Renal cortex interstitium (tissue), 11 donors: ENCODE measurements at regions not wholly inside any gene's neighbourhood (a gene's known extent, or its start where the extent isn't known, plus 50 kb on each side); places are given as distances from the start of the nearest gene placed in this dataset.
"Not testable (repeated sequence)": the region's sequence is repeated elsewhere in the genome, so short reads cannot be mapped to it uniquely, and the experiment has no call there.

Source experiments
- DNase-seq, 11 donors: peaks; one replicate each; pipeline ENCODE4 v3.0.0-alpha.2; 2013; ENCODE audit warnings: low read depth in 9 of 11, low spot score in 4 of 11; ENCODE audit errors: extremely low read depth in 1 of 11

- no peak for DNase-seq
Observed at GRCh38 chr5:2096887-2097505, 214.3 kb upstream of the IRX4 start.

- no peak for DNase-seq
Observed at GRCh38 chr5:2095011-2095410, 212.3 kb upstream of the IRX4 start.

GRCh38 chr5:2094616-2094995, 211.9 kb upstream of the IRX4 start:
- no peak for DNase-seq

- no peak for DNase-seq
Observed at GRCh38 chr5:2093859-2094615, 211.3 kb upstream of the IRX4 start.

GRCh38 chr5:2091921-2092320, 209.2 kb upstream of the IRX4 start:
- DNase-seq: no peak

GRCh38 chr5:2087980-2088379, 205.3 kb upstream of the IRX4 start:
- no peak for DNase-seq

GRCh38 chr5:2075365-2075764, 192.6 kb upstream of the IRX4 start:
- DNase-seq: no peak

- DNase-seq: no peak
Observed at GRCh38 chr5:2071562-2071961, 188.8 kb upstream of the IRX4 start.

- DNase-seq: peak in 1 of 11 donors; percentile 2
Observed at GRCh38 chr5:2070787-2071186, 188.1 kb upstream of the IRX4 start.

- DNase-seq: no peak
Observed at GRCh38 chr5:2068531-2068930, 185.8 kb upstream of the IRX4 start.

GRCh38 chr5:2066373-2066772, 183.6 kb upstream of the IRX4 start:
- DNase-seq: no peak

GRCh38 chr5:2063380-2063779, 180.7 kb upstream of the IRX4 start:
- DNase-seq: not testable (repeated sequence)

- no peak for DNase-seq
Observed at GRCh38 chr5:2052687-2053086, 170.0 kb upstream of the IRX4 start.

GRCh38 chr5:2049876-2050275, 167.2 kb upstream of the IRX4 start:
- no peak for DNase-seq

- no peak for DNase-seq
Observed at GRCh38 chr5:2048664-2049063, 165.9 kb upstream of the IRX4 start.

- no peak for DNase-seq
Observed at GRCh38 chr5:2047341-2047927, 164.7 kb upstream of the IRX4 start.

GRCh38 chr5:2044041-2044440, 161.3 kb upstream of the IRX4 start:
- no peak for DNase-seq

GRCh38 chr5:2039180-2039531, 156.4 kb upstream of the IRX4 start:
- DNase-seq: peak in 7 of 11 donors; percentile 3 to 22 (median 17)

- peak; percentile 15 to 56 (median 37) for DNase-seq
Observed at GRCh38 chr5:2038321-2039179, 155.8 kb upstream of the IRX4 start.

- DNase-seq: no peak
Observed at GRCh38 chr5:2036885-2037284, 154.2 kb upstream of the IRX4 start.
